ENCODE measurements at regions not wholly inside any gene's neighbourhood (a gene's known extent, or its start where the extent isn't known, plus 50 kb on each side); places are given as distances from the start of the nearest gene placed in this dataset.

- Histone ChIP-seq H3K36me3 (ENCODE audit: control insufficient read depth in 1 of 2, insufficient read depth in 2 of 2, low read length in 2 of 2) (no peaks in the 10 kb centered on the region), H3K79me1 (ENCODE audit: low read length) (no peaks in the 10 kb centered on the region), H3K18ac (ENCODE audit: low read length) (no peak overlapping the region), H3K27ac (ENCODE audit: low read depth, low read length) (no peak overlapping the region), H3K23ac (ENCODE audit: low read length) (no peak overlapping the region), H3K27me3 (ENCODE audit: insufficient read depth, low read length) (no peaks in the 10 kb centered on the region), H2BK120ac (ENCODE audit: insufficient read depth, low read length, poor library complexity) (no peak overlapping the region), H3K9ac (ENCODE audit: low read length) (no peak overlapping the region), H2BK5ac (ENCODE audit: low read depth, low read length, poor library complexity) (no peak overlapping the region), H2AFZ (ENCODE audit: insufficient read depth, low read length, poor library complexity) (no peak overlapping the region), H2BK12ac (ENCODE audit: low read length) (no peak overlapping the region), H2AK5ac (ENCODE audit: low read length) (no peak overlapping the region), H4K8ac (ENCODE audit: low read depth, low read length) (no peak overlapping the region), H3K4ac (ENCODE audit: low read depth, low read length) (no peak overlapping the region), H3K4me1 (ENCODE audit: control insufficient read depth in 1 of 2, insufficient read depth in 2 of 2, low read length in 2 of 2) (no peaks in the 10 kb centered on the region), H3K14ac (ENCODE audit: low read length) (no peak overlapping the region), H3K4me2 (ENCODE audit: low read length) (no peak overlapping the region), H3K9me3 (ENCODE audit: insufficient read depth, low read depth, low read length) (no peaks in the 10 kb centered on the region), H4K12ac (ENCODE audit: low read depth, low read length) (no peak overlapping the region), H3K4me3 (ENCODE audit: low read depth, low read length) (no peak overlapping the region), H4K91ac (ENCODE audit: low read depth, low read length) (no peak overlapping the region), H3K79me2 (ENCODE audit: control insufficient read depth, insufficient read depth, low read length, poor library complexity) (no peaks in the 10 kb centered on the region)
- WGBS (ENCODE audit: extremely low coverage, insufficient coverage, insufficient read length): no CpG with 5 or more reads among the region's 5 CpGs
- no peak for DNase-seq
Observed at GRCh38 chr4:181291615-181292014, 951.6 kb upstream of the TENM3 start.

- WGBS (ENCODE audit: extremely low coverage, insufficient coverage, insufficient read length): no CpG with 5 or more reads among the region's 3 CpGs
- no peak overlapping the region for H2BK12ac ChIP-seq (ENCODE audit: low read length)
- H4K12ac ChIP-seq (ENCODE audit: low read depth, low read length): no peak overlapping the region
- DNase-seq: no peak
- H3K4me3 ChIP-seq (ENCODE audit: low read depth, low read length): no peak overlapping the region
- no peak overlapping the region for H4K91ac ChIP-seq (ENCODE audit: low read depth, low read length)
- H3K4me2 ChIP-seq (ENCODE audit: low read length): no peak overlapping the region
- H3K4ac ChIP-seq (ENCODE audit: low read depth, low read length): no peak overlapping the region
- H3K36me3 ChIP-seq (ENCODE audit: control insufficient read depth in 1 of 2, insufficient read depth in 2 of 2, low read length in 2 of 2): no peaks in the 10 kb centered on the region
- no peak overlapping the region for H2BK120ac ChIP-seq (ENCODE audit: insufficient read depth, low read length, poor library complexity)
- no peaks in the 10 kb centered on the region for H3K4me1 ChIP-seq (ENCODE audit: control insufficient read depth in 1 of 2, insufficient read depth in 2 of 2, low read length in 2 of 2)
- no peak overlapping the region for H3K9ac ChIP-seq (ENCODE audit: low read length)
- no peak overlapping the region for H2AFZ ChIP-seq (ENCODE audit: insufficient read depth, low read length, poor library complexity)
- no peak overlapping the region for H3K14ac ChIP-seq (ENCODE audit: low read length)
- H3K18ac ChIP-seq (ENCODE audit: low read length): no peak overlapping the region
- no peaks in the 10 kb centered on the region for H3K79me1 ChIP-seq (ENCODE audit: low read length)
- no peak overlapping the region for H3K27ac ChIP-seq (ENCODE audit: low read depth, low read length)
- no peak overlapping the region for H3K23ac ChIP-seq (ENCODE audit: low read length)
- no peaks in the 10 kb centered on the region for H3K9me3 ChIP-seq (ENCODE audit: insufficient read depth, low read depth, low read length)
- H4K8ac ChIP-seq (ENCODE audit: low read depth, low read length): no peak overlapping the region
- no peaks in the 10 kb centered on the region for H3K27me3 ChIP-seq (ENCODE audit: insufficient read depth, low read length)
- no peak overlapping the region for H2BK5ac ChIP-seq (ENCODE audit: low read depth, low read length, poor library complexity)
- no peaks in the 10 kb centered on the region for H3K79me2 ChIP-seq (ENCODE audit: control insufficient read depth, insufficient read depth, low read length, poor library complexity)
- H2AK5ac ChIP-seq (ENCODE audit: low read length): no peak overlapping the region
Observed at GRCh38 chr4:181293014-181293413, 950.2 kb upstream of the TENM3 start.

- Histone ChIP-seq H3K4me3 (ENCODE audit: low read depth, low read length) (no peak overlapping the region), H3K79me1 (ENCODE audit: low read length) (no peaks in the 10 kb centered on the region), H3K4me2 (ENCODE audit: low read length) (no peak overlapping the region), H3K23ac (ENCODE audit: low read length) (no peak overlapping the region), H4K8ac (ENCODE audit: low read depth, low read length) (no peak overlapping the region), H2AFZ (ENCODE audit: insufficient read depth, low read length, poor library complexity) (no peak overlapping the region), H2BK5ac (ENCODE audit: low read depth, low read length, poor library complexity) (no peak overlapping the region), H4K12ac (ENCODE audit: low read depth, low read length) (no peak overlapping the region), H3K14ac (ENCODE audit: low read length) (no peak overlapping the region), H3K18ac (ENCODE audit: low read length) (no peak overlapping the region), H3K79me2 (ENCODE audit: control insufficient read depth, insufficient read depth, low read length, poor library complexity) (no peaks in the 10 kb centered on the region), H3K9ac (ENCODE audit: low read length) (no peak overlapping the region), H2BK120ac (ENCODE audit: insufficient read depth, low read length, poor library complexity) (no peak overlapping the region), H2BK12ac (ENCODE audit: low read length) (no peak overlapping the region), H3K4me1 (ENCODE audit: control insufficient read depth in 1 of 2, insufficient read depth in 2 of 2, low read length in 2 of 2) (no peaks in the 10 kb centered on the region), H2AK5ac (ENCODE audit: low read length) (no peak overlapping the region), H4K91ac (ENCODE audit: low read depth, low read length) (no peak overlapping the region), H3K36me3 (ENCODE audit: control insufficient read depth in 1 of 2, insufficient read depth in 2 of 2, low read length in 2 of 2) (no peaks in the 10 kb centered on the region), H3K27ac (ENCODE audit: low read depth, low read length) (no peak overlapping the region), H3K9me3 (ENCODE audit: insufficient read depth, low read depth, low read length) (no peaks in the 10 kb centered on the region), H3K4ac (ENCODE audit: low read depth, low read length) (no peak overlapping the region), H3K27me3 (ENCODE audit: insufficient read depth, low read length) (no peaks in the 10 kb centered on the region)
- WGBS (ENCODE audit: extremely low coverage, insufficient coverage, insufficient read length): no CpG with 5 or more reads among the region's 10 CpGs
- DNase-seq: no peak
Observed at GRCh38 chr4:181293541-181293940, 949.7 kb upstream of the TENM3 start.

- no peak overlapping the region for H4K8ac ChIP-seq (ENCODE audit: low read depth, low read length)
- H3K4me3 ChIP-seq (ENCODE audit: low read depth, low read length): no peak overlapping the region
- H3K36me3 ChIP-seq (ENCODE audit: control insufficient read depth in 1 of 2, insufficient read depth in 2 of 2, low read length in 2 of 2): no peaks in the 10 kb centered on the region
- no peak overlapping the region for H2AFZ ChIP-seq (ENCODE audit: insufficient read depth, low read length, poor library complexity)
- H2BK12ac ChIP-seq (ENCODE audit: low read length): no peak overlapping the region
- no peaks in the 10 kb centered on the region for H3K27me3 ChIP-seq (ENCODE audit: insufficient read depth, low read length)
- DNase-seq: no peak
- WGBS (ENCODE audit: extremely low coverage, insufficient coverage, insufficient read length): no CpG with 5 or more reads among the region's 2 CpGs
- H3K4ac ChIP-seq (ENCODE audit: low read depth, low read length): no peak overlapping the region
- H2AK5ac ChIP-seq (ENCODE audit: low read length): no peak overlapping the region
- no peaks in the 10 kb centered on the region for H3K4me1 ChIP-seq (ENCODE audit: control insufficient read depth in 1 of 2, insufficient read depth in 2 of 2, low read length in 2 of 2)
- no peaks in the 10 kb centered on the region for H3K79me2 ChIP-seq (ENCODE audit: control insufficient read depth, insufficient read depth, low read length, poor library complexity)
- H3K18ac ChIP-seq (ENCODE audit: low read length): no peak overlapping the region
- no peak overlapping the region for H2BK5ac ChIP-seq (ENCODE audit: low read depth, low read length, poor library complexity)
- no peak overlapping the region for H2BK120ac ChIP-seq (ENCODE audit: insufficient read depth, low read length, poor library complexity)
- H4K91ac ChIP-seq (ENCODE audit: low read depth, low read length): no peak overlapping the region
- no peak overlapping the region for H4K12ac ChIP-seq (ENCODE audit: low read depth, low read length)
- H3K27ac ChIP-seq (ENCODE audit: low read depth, low read length): no peak overlapping the region
- H3K23ac ChIP-seq (ENCODE audit: low read length): no peak overlapping the region
- H3K9me3 ChIP-seq (ENCODE audit: insufficient read depth, low read depth, low read length): no peaks in the 10 kb centered on the region
- no peak overlapping the region for H3K14ac ChIP-seq (ENCODE audit: low read length)
- no peak overlapping the region for H3K4me2 ChIP-seq (ENCODE audit: low read length)
- no peaks in the 10 kb centered on the region for H3K79me1 ChIP-seq (ENCODE audit: low read length)
- no peak overlapping the region for H3K9ac ChIP-seq (ENCODE audit: low read length)
Observed at GRCh38 chr4:181294421-181294820, 948.8 kb upstream of the TENM3 start.
